ENCODE measurements at regions not wholly inside any gene's neighbourhood (a gene's known extent, or its start where the extent isn't known, plus 50 kb on each side); places are given as distances from the start of the nearest gene placed in this dataset.
"Not testable (repeated sequence)": the region's sequence is repeated elsewhere in the genome, so short reads cannot be mapped to it uniquely, and the experiment has no call there.

DNA sequence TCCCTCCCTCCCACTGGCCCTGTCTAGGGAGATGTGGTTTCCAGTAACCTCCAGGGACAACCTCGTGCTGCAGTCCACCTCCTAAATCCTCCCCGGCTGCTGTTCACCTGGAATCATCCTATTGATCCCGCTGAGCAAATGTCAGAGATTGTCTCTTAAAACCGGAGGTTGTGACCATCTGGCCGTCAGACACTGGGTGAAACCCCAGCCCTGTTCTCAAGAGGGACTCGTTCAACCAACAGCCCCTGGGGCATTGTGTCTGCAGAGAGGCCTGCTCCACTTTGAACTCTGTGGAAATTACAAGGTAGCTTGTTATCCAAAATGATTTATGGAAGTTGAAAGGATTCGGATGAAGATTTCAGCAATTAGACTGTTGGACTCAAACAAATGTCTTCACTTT lies 498.0 kb downstream of the MATN1 start:
- in situ Hi-C loops (cut with MboI; ENCODE audit: low sequenced_read_pairs), result no loop called here
- no peak for DNase-seq (ENCODE audit: low spot score in 2 of 2)

DNA sequence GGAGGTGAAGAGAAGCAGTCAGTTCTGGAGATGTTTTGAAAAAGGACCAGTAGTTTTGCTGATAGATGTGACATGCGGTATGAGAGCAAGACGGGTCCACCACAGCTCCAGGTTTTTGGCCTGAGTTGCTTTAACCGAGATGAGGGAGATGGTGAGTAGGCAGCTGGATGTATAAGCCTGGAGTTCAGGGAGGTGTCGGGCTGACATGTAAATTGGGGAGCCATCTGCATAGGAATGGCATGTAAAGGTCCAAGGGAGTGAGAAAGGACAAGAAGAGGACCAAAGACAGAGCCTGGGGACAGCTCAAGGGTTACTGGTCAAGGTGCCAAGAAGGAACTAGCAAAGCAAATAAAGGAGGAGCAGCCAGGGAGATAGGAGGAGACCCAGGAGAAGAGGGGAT lies 503.7 kb downstream of the MATN1 start:
- Histone ChIP-seq H3K36me3 (replicated peaks) (no peaks in the 10 kb centered on the region), H3K27me3 (ENCODE audit: low read depth) (no peaks in the 10 kb centered on the region), H3K9me3 (no peaks in the 10 kb centered on the region), H3K4me3 (no peak overlapping the region), H3K4me1 (peaks cover 29% of the 10 kb centered on the region)
- in situ Hi-C loops (cut with MboI; ENCODE audit: low sequenced_read_pairs), result no loop called here
- no peak for DNase-seq (ENCODE audit: low spot score in 2 of 2)

More for the DNA sequence above, 498.0 kb downstream of the MATN1 start:
- H3K9me3 ChIP-seq, result no peaks in the 10 kb centered on the region
- H3K27me3 ChIP-seq (ENCODE audit: low read depth), result no peaks in the 10 kb centered on the region
- H3K36me3 ChIP-seq (replicated peaks), result no peaks in the 10 kb centered on the region
- no peaks in the 10 kb centered on the region for H3K4me1 ChIP-seq
- H3K4me3 ChIP-seq, result no peak overlapping the region

DNA sequence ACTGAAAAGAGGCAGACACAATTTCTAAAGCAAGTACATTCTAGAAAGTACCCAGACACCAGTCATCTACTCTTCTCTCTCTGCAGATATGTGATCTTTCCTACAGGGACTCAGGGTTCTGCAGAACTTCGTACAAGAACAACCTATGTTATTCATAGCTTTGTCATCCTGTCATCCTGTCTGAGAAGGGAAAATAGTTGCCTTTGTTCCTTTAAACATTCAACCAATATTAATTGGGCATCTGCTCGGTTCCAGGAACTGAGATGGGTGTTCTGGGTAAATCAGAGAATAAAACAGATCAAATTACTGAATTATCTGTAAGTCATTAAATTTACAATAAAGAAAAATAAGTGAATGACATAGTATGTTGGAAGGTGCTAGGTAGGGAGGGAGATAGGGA lies 504.9 kb downstream of the MATN1 start:
- DNase-seq (ENCODE audit: low spot score in 2 of 2), result peak in 1 of 2 experiments; percentile 56
- H3K9me3 ChIP-seq, result no peaks in the 10 kb centered on the region
- peaks cover 29% of the 10 kb centered on the region for H3K4me1 ChIP-seq
- H3K36me3 ChIP-seq (replicated peaks), result no peaks in the 10 kb centered on the region
- in situ Hi-C loops (cut with MboI; ENCODE audit: low sequenced_read_pairs), result no loop called here
- H3K27me3 ChIP-seq (ENCODE audit: low read depth), result no peaks in the 10 kb centered on the region
- no peak overlapping the region for H3K4me3 ChIP-seq

DNA sequence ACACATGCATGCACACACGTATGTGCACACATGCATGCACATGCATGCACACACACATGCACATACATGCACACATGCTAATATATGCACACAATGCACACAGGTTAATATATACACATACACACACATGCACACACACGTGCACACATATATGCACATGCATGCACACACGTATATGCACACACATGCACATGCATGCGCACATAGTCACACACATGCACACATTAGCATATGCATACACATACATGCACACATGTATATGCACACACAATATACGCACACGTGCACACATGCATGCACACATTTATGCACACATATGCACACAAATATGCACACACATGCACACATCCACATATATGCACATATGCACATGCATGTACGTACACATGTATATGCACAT lies 506.8 kb downstream of the MATN1 start:
- Histone ChIP-seq H3K4me3 (no peak overlapping the region), H3K36me3 (replicated peaks) (no peaks in the 10 kb centered on the region), H3K27me3 (ENCODE audit: low read depth) (no peaks in the 10 kb centered on the region), H3K4me1 (peaks cover 29% of the 10 kb centered on the region), H3K9me3 (no peaks in the 10 kb centered on the region)
- no peak for DNase-seq (ENCODE audit: low spot score in 2 of 2)
- in situ Hi-C loops (cut with MboI; ENCODE audit: low sequenced_read_pairs), result no loop called here

DNA sequence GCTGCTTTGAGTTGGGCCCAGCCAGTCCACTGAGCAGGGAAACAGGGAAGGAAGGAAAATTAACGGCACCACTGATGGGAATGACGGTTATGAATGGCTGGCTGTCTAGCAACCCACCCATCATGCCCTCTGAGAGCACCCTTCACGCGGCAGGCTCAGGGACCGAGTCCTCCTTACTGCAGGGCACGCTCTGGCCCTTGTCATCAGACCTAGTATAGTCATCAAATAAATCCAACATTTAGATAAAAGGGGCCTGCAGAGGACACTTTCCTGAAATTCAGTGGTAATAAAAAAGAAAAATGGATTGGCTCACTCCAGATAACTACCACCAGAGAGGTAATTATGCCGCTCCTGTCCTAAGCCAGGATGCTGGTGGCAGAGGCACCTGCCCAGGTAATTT lies 509.4 kb downstream of the MATN1 start:
- Histone ChIP-seq H3K27me3 (ENCODE audit: low read depth) (no peaks in the 10 kb centered on the region), H3K4me1 (peaks cover 37% of the 10 kb centered on the region), H3K9me3 (no peaks in the 10 kb centered on the region), H3K4me3 (no peak overlapping the region), H3K36me3 (replicated peaks) (no peaks in the 10 kb centered on the region)
- no peak for DNase-seq (ENCODE audit: low spot score in 2 of 2)
- in situ Hi-C loops (cut with MboI; ENCODE audit: low sequenced_read_pairs), result no loop called here

DNA sequence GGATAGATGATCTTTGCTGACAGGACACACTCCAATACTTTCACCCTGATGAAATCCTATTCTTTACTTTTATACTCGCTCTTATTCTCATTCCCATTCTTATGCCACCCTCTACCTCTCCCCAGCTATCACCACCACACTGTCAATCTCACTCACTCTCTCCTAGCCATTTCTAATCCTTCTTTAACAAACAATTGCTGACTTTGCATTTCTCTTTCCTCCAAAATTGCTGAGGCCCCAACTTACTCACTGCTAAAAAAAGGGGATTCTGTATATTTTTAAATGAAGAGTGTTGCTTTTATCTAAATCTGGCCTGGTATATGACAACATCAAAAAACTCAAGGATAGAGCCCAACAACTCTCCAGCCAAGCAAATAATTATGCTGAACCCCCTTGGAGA lies 515.4 kb downstream of the MATN1 start:
- H3K36me3 ChIP-seq (replicated peaks); H3K9me3 ChIP-seq; DNase-seq (ENCODE audit: low spot score in 2 of 2); H3K4me3 ChIP-seq; in situ Hi-C loops (cut with MboI; ENCODE audit: low sequenced_read_pairs); H3K27me3 ChIP-seq (ENCODE audit: low read depth): not testable (repeated sequence)
- peaks cover 14% of the 10 kb centered on the region for H3K4me1 ChIP-seq

DNA sequence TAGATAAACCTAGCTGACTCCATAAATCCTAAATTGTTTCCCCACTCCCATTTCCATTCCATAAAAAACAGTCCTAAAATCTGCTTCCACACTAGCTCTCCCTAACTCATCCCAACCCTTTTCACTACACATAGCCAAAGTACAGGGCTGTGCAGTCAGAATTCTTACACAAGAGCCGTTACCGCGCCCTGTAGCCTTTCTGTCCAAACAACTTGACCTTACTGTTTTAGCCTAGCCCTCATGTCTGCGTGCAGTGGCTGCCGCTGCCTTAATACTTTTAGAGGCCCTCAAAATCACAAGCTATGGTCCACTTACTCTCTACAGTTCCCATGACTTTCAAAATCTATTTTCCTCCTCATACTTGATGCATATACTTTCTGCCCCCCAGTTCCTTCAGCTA lies 516.8 kb downstream of the MATN1 start:
- H3K36me3 ChIP-seq (replicated peaks); H3K9me3 ChIP-seq; H3K27me3 ChIP-seq (ENCODE audit: low read depth); DNase-seq (ENCODE audit: low spot score in 2 of 2); H3K4me3 ChIP-seq; in situ Hi-C loops (cut with MboI; ENCODE audit: low sequenced_read_pairs): not testable (repeated sequence)
- H3K4me1 ChIP-seq, result peaks cover 14% of the 10 kb centered on the region

DNA sequence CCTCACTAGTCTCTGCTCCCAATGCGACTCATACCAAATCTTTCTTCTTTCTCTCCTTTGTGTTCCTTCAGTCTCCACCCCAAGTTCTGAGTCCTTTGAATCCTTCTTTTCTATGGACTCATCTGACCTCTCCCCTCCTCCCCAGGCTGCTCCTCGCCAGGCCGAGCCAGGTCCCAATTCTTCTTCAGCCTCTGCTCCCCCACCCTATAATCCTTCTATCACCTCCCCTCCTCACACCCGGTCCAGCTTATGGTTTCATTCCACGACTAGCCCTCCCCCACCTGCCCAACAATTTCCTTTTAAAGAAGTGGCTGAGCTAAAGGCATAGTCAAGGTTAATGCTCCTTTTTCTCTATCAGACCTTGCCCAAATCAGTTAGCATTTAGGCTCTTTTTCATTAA lies 518.5 kb downstream of the MATN1 start:
- H3K9me3 ChIP-seq; H3K27me3 ChIP-seq (ENCODE audit: low read depth); H3K4me3 ChIP-seq; H3K36me3 ChIP-seq (replicated peaks); in situ Hi-C loops (cut with MboI; ENCODE audit: low sequenced_read_pairs); DNase-seq (ENCODE audit: low spot score in 2 of 2): not testable (repeated sequence)
- H3K4me1 ChIP-seq, result peaks cover 14% of the 10 kb centered on the region

DNA sequence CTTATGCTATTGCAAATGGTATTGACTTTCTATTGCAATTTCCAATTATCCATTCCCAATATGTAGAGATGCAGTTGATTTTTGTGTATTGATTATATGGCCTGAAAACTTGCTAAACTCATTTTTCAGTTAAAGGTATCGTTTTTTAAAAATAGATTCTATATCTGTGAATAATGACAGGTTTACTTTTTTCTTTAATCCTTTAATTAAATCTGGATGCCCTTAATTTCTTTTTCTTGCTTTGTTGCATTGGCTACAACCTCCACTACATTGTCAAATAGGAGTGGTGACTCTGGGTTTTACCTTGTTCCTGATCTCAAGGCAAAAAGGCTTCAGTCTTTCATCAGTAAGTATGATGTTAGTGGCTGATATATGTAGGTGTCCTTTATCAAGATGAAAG lies 522.4 kb downstream of the MATN1 start:
- DNase-seq (ENCODE audit: low spot score in 2 of 2), result no peak
- no peaks in the 10 kb centered on the region for H3K36me3 ChIP-seq (replicated peaks)
- H3K9me3 ChIP-seq, result no peaks in the 10 kb centered on the region
- no peaks in the 10 kb centered on the region; the same call in 1 of the 2 replicates for H3K4me1 ChIP-seq
- in situ Hi-C loops (cut with MboI; ENCODE audit: low sequenced_read_pairs), result no loop called here
- H3K4me3 ChIP-seq, result no peak overlapping the region
- H3K27me3 ChIP-seq (ENCODE audit: low read depth), result no peaks in the 10 kb centered on the region

DNA sequence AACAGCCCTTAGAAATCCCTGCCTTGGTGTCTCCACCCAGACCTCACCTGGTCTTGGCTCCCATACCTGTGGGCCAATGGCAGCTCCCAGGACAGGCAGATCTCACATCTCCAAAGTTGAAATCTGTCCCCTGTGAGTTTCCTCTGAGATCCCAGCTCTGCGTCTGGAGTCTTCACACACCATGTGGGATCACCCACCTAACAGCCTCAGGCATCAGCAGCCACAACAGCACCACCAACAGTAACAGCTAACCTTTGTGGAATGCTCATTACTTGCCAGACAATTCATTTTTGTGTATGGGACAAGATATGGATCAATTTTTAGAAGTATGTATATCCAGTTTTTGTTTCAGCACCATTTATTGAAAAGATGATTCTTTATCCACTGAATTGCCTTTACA lies 523.2 kb downstream of the MATN1 start:
- H3K36me3 ChIP-seq (replicated peaks), result no peaks in the 10 kb centered on the region
- no peaks in the 10 kb centered on the region; the same call in 1 of the 2 replicates for H3K4me1 ChIP-seq
- no peak for DNase-seq (ENCODE audit: low spot score in 2 of 2)
- H3K4me3 ChIP-seq, result no peak overlapping the region
- H3K9me3 ChIP-seq, result no peaks in the 10 kb centered on the region
- in situ Hi-C loops (cut with MboI; ENCODE audit: low sequenced_read_pairs), result no loop called here
- no peaks in the 10 kb centered on the region for H3K27me3 ChIP-seq (ENCODE audit: low read depth)

DNA sequence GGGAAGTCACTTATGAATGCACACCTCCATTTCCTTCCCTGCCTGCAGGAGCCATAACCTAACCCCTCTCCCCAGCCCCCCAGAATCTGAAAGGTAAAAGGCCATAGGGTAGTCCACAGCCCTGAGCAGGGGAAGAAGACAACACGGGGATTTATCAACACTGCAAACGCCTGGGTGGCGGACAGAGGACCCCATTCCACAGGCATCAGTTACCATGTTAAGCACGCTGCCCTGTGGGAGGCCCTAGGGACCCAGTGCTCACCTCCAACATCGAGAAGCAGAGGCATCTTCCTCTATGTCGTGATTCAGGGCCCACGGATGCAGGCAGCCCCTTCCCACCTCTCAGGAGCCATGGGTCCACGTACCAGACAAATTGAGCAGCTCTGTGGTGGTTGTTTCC lies 523.8 kb downstream of the MATN1 start:
- peak in 1 of 2 experiments; percentile 0 for DNase-seq (ENCODE audit: low spot score in 2 of 2)
- H3K36me3 ChIP-seq (replicated peaks), result no peaks in the 10 kb centered on the region
- no peaks in the 10 kb centered on the region; the same call in 1 of the 2 replicates for H3K4me1 ChIP-seq
- no peaks in the 10 kb centered on the region for H3K9me3 ChIP-seq
- no peak overlapping the region for H3K4me3 ChIP-seq
- in situ Hi-C loops (cut with MboI; ENCODE audit: low sequenced_read_pairs), result no loop called here
- no peaks in the 10 kb centered on the region for H3K27me3 ChIP-seq (ENCODE audit: low read depth)

DNA sequence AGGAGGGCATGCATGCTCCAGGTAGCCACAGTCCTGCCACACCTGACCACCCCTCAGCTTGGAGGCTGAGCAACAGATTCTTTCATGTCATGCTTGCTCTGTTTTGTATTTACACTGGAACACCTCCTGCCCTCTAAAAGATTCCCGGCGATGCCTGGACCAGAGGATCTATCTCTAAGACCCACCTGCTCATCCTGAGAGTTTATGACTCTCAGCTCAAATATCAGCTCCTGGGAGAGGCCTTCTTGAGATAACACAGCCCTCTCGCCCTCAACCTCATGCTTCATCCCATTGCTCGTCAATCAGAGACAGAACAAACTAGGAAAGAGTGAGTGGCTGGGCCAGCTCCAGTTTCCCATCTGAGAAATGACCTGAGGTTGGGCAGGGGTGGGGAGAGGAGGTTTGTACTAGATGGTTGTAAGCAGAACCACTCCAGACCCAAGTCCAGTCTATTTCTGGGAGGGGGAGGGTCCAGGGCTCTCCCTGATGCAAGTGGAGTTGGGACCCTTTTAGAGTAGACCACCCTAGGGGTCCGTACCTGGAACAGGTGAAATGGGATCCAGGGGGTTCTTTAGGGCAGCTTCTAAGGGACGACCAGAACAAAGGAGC lies 524.5 kb downstream of the MATN1 start:
- no peaks in the 10 kb centered on the region for H3K27me3 ChIP-seq (ENCODE audit: low read depth)
- no peaks in the 10 kb centered on the region for H3K36me3 ChIP-seq (replicated peaks)
- H3K4me3 ChIP-seq, result no peak overlapping the region
- H3K4me1 ChIP-seq, result no peaks in the 10 kb centered on the region; the same call in 1 of the 2 replicates
- in situ Hi-C loops (cut with MboI; ENCODE audit: low sequenced_read_pairs), result no loop called here
- no peaks in the 10 kb centered on the region for H3K9me3 ChIP-seq
- DNase-seq (ENCODE audit: low spot score in 2 of 2), result peak in 1 of 2 experiments; percentile 1

DNA sequence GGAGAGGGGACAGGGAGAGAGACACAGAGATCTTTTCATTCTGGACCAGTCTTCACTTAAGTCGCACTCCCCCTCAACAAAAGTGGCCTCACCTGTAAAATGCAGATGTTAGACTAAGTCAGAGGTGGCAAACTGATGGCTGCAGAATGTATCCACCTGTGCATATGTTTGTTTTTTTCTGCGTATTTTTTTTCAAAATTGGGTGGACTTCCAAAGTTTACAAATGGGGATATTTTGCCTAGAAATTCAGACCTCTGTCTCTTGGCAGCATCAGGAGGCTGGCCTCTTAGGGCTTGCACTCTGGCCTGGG lies 525.0 kb downstream of the MATN1 start:
- Histone ChIP-seq H3K27me3 (ENCODE audit: low read depth) (no peaks in the 10 kb centered on the region), H3K36me3 (replicated peaks) (no peaks in the 10 kb centered on the region), H3K4me3 (no peak overlapping the region), H3K4me1 (no peaks in the 10 kb centered on the region; the same call in 1 of the 2 replicates), H3K9me3 (no peaks in the 10 kb centered on the region)
- in situ Hi-C loops (cut with MboI; ENCODE audit: low sequenced_read_pairs), result no loop called here
- DNase-seq (ENCODE audit: low spot score in 2 of 2), result no peak

DNA sequence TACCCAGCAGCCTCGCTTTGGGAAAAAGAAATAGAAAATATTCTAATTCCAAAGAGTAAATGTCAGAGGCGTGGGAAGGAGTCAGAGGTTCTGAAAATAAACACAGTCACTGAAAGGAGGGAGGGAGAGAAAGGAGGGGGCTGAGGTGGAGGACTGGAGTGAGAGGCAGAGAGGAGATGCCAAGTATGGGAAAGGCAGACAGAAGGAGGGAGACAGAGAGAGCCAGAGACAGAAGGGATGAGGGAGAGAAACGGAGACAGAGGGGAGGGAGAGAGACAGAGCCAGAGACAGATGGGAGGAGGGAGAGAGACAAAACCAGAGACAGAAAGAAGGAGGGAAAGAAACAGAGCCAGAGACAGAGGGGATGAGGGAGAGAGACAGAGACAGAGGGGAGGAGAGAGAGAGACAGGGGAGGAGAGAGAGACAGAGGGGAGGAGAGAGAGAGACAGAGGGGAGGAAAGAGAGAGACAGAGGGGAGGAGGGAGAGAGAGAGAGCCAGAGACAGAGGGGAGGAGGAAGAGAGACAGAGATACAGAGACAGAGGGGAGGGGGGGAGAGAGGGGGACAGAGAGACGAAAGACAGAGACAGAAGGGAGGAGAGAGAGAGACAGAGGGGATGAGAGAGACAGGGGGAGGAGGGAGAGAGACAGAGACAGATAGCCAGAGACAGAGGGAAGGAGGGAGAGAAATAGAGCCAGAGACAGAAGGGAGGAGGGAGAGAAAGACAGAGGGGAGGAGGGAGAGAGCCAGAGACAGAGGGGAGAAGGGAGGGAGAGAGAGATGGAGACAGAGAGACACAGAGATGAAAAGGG lies 525.5 kb downstream of the MATN1 start:
- Histone ChIP-seq H3K9me3 (no peaks in the 10 kb centered on the region), H3K36me3 (replicated peaks) (no peaks in the 10 kb centered on the region), H3K27me3 (ENCODE audit: low read depth) (no peaks in the 10 kb centered on the region), H3K4me3 (no peak overlapping the region), H3K4me1 (no peaks in the 10 kb centered on the region)
- in situ Hi-C loops (cut with MboI; ENCODE audit: low sequenced_read_pairs), result no loop called here
- no peak for DNase-seq (ENCODE audit: low spot score in 2 of 2)

Measured in HAP-1 (cell line).